ENCODE measurements at regions not wholly inside any gene's neighbourhood (a gene's known extent, or its start where the extent isn't known, plus 50 kb on each side); places are given as distances from the start of the nearest gene placed in this dataset.

DNA sequence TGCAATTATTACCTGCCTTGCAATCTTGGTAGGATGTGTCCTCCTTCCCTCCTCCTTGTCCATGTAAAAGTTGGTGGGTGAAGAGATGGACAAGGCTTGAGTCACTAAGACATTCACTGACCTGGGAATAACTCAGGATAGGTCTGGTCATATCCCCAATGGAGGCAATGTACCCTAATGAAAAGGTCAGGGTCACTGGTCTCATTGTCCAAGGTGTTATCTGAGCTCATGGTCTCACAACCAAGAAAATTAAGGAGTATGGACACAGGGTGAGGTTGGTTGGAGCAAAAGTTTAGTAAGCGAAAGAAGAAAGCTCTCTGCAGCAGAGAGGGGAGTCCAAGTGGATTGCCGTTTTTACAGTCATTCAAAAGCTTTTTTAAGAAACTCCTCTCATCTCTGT lies 179.0 kb downstream of the SNRPN start:
- TF ChIP-seq TEAD4 (IDR thresholded peaks at IDR 0.05; ENCODE audit: borderline replicate concordance, insufficient read depth) = no peak
- TF ChIP-seq JUND (IDR thresholded peaks at IDR 0.05) = no peak
- TF ChIP-seq, protein P1, sequence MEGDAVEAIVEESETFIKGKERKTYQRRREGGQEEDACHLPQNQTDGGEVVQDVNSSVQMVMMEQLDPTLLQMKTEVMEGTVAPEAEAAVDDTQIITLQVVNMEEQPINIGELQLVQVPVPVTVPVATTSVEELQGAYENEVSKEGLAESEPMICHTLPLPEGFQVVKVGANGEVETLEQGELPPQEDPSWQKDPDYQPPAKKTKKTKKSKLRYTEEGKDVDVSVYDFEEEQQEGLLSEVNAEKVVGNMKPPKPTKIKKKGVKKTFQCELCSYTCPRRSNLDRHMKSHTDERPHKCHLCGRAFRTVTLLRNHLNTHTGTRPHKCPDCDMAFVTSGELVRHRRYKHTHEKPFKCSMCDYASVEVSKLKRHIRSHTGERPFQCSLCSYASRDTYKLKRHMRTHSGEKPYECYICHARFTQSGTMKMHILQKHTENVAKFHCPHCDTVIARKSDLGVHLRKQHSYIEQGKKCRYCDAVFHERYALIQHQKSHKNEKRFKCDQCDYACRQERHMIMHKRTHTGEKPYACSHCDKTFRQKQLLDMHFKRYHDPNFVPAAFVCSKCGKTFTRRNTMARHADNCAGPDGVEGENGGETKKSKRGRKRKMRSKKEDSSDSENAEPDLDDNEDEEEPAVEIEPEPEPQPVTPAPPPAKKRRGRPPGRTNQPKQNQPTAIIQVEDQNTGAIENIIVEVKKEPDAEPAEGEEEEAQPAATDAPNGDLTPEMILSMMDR (IDR thresholded peaks at IDR 0.05) = no peak
- TF ChIP-seq EP300 (IDR thresholded peaks at IDR 0.05; ENCODE audit: borderline replicate concordance in 1 of 2, low read depth in 1 of 2, low read length in 1 of 2) = no peak
- TF ChIP-seq, protein P2, sequence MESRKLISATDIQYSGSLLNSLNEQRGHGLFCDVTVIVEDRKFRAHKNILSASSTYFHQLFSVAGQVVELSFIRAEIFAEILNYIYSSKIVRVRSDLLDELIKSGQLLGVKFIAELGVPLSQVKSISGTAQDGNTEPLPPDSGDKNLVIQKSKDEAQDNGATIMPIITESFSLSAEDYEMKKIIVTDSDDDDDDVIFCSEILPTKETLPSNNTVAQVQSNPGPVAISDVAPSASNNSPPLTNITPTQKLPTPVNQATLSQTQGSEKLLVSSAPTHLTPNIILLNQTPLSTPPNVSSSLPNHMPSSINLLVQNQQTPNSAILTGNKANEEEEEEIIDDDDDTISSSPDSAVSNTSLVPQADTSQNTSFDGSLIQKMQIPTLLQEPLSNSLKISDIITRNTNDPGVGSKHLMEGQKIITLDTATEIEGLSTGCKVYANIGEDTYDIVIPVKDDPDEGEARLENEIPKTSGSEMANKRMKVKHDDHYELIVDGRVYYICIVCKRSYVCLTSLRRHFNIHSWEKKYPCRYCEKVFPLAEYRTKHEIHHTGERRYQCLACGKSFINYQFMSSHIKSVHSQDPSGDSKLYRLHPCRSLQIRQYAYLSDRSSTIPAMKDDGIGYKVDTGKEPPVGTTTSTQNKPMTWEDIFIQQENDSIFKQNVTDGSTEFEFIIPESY (IDR thresholded peaks at IDR 0.05; ENCODE audit: borderline replicate concordance, low read depth) = no peak
- no peak for TF ChIP-seq GABPA (IDR thresholded peaks at IDR 0.05; ENCODE audit: low read depth)
- no peak for TF ChIP-seq EZH2phosphoT487 (IDR thresholded peaks at IDR 0.05; ENCODE audit: borderline replicate concordance, low read depth)
- TF ChIP-seq NRF1 (IDR thresholded peaks at IDR 0.05; ENCODE audit: low read depth, low read length) = no peak
- TF ChIP-seq, protein P3, sequence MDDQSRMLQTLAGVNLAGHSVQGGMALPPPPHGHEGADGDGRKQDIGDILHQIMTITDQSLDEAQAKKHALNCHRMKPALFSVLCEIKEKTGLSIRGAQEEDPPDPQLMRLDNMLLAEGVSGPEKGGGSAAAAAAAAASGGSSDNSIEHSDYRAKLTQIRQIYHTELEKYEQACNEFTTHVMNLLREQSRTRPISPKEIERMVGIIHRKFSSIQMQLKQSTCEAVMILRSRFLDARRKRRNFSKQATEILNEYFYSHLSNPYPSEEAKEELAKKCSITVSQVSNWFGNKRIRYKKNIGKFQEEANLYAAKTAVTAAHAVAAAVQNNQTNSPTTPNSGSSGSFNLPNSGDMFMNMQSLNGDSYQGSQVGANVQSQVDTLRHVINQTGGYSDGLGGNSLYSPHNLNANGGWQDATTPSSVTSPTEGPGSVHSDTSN (IDR thresholded peaks at IDR 0.05) = no peak
- no peak for TF ChIP-seq FOXM1 (IDR thresholded peaks at IDR 0.05; ENCODE audit: low read depth)
- TF ChIP-seq, protein P4, sequence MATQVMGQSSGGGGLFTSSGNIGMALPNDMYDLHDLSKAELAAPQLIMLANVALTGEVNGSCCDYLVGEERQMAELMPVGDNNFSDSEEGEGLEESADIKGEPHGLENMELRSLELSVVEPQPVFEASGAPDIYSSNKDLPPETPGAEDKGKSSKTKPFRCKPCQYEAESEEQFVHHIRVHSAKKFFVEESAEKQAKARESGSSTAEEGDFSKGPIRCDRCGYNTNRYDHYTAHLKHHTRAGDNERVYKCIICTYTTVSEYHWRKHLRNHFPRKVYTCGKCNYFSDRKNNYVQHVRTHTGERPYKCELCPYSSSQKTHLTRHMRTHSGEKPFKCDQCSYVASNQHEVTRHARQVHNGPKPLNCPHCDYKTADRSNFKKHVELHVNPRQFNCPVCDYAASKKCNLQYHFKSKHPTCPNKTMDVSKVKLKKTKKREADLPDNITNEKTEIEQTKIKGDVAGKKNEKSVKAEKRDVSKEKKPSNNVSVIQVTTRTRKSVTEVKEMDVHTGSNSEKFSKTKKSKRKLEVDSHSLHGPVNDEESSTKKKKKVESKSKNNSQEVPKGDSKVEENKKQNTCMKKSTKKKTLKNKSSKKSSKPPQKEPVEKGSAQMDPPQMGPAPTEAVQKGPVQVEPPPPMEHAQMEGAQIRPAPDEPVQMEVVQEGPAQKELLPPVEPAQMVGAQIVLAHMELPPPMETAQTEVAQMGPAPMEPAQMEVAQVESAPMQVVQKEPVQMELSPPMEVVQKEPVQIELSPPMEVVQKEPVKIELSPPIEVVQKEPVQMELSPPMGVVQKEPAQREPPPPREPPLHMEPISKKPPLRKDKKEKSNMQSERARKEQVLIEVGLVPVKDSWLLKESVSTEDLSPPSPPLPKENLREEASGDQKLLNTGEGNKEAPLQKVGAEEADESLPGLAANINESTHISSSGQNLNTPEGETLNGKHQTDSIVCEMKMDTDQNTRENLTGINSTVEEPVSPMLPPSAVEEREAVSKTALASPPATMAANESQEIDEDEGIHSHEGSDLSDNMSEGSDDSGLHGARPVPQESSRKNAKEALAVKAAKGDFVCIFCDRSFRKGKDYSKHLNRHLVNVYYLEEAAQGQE (IDR thresholded peaks at IDR 0.05; ENCODE audit: low read depth, low read length) = no peak
- TF ChIP-seq, protein P5, sequence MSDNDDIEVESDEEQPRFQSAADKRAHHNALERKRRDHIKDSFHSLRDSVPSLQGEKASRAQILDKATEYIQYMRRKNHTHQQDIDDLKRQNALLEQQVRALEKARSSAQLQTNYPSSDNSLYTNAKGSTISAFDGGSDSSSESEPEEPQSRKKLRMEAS (IDR thresholded peaks at IDR 0.05; ENCODE audit: low read depth) = no peak
